ENCODE measurements at regions not wholly inside any gene's neighbourhood (a gene's known extent, or its start where the extent isn't known, plus 50 kb on each side); places are given as distances from the start of the nearest gene placed in this dataset.

DNA sequence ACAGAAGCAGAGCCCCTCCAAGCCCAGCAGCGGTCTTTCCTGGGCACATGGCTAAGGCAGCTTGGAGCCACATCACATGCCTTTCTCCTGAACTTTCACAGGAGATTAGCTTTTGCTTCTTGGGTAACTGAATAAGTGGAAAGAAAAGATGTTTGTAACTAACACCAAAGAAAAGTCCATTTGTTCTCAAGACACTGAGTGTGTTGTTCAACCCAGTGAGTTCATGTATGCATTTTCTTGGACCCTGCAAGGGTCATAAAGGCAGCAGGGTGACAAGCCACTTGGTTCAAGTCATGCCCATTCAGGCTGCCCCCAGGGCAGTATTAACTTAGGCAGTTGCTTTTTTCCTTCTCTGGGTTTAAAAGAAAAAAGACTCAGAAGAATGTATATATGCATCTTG, 203.4 kb downstream of the FAM76B start:
- TF ChIP-seq, protein P1, sequence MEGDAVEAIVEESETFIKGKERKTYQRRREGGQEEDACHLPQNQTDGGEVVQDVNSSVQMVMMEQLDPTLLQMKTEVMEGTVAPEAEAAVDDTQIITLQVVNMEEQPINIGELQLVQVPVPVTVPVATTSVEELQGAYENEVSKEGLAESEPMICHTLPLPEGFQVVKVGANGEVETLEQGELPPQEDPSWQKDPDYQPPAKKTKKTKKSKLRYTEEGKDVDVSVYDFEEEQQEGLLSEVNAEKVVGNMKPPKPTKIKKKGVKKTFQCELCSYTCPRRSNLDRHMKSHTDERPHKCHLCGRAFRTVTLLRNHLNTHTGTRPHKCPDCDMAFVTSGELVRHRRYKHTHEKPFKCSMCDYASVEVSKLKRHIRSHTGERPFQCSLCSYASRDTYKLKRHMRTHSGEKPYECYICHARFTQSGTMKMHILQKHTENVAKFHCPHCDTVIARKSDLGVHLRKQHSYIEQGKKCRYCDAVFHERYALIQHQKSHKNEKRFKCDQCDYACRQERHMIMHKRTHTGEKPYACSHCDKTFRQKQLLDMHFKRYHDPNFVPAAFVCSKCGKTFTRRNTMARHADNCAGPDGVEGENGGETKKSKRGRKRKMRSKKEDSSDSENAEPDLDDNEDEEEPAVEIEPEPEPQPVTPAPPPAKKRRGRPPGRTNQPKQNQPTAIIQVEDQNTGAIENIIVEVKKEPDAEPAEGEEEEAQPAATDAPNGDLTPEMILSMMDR (IDR thresholded peaks at IDR 0.05): no peak
- no peak for TF ChIP-seq POLR2A (IDR thresholded peaks at IDR 0.05)

Data from lower leg skin (tissue), 3 donors.